ENCODE measurements at regions not wholly inside any gene's neighbourhood (a gene's known extent, or its start where the extent isn't known, plus 50 kb on each side); places are given as distances from the start of the nearest gene placed in this dataset.

- CTCF ChIA-PET = no interaction called here
- Histone ChIP-seq H3K27me3 (ENCODE audit: control insufficient read depth, insufficient read depth, low read length) (peaks cover 5% of the 10 kb centered on the region), H3K36me3 (ENCODE audit: control insufficient read depth, insufficient read depth, low read length) (no peaks in the 10 kb centered on the region), H3K4me3 (ENCODE audit: low read depth in 2 of 2, low read length in 2 of 2) (no peak overlapping the region), H3K9me3 (ENCODE audit: control insufficient read depth, insufficient read depth, low read depth, low read length) (no peaks in the 10 kb centered on the region), H3K27ac (ENCODE audit: low read length) (no peak overlapping the region), H3K4me1 (ENCODE audit: control insufficient read depth, insufficient read depth, low read length) (no peaks in the 10 kb centered on the region)
- in situ Hi-C loops (cut with HindIII; ENCODE audit: low pct_unique_long_range_greater_than_20kb, low sequenced_read_pairs) = no loop called here
- POLR2A ChIA-PET = no interaction called here
- BruUV-seq (replicated peaks) = no TSS peak
- intact Hi-C loops (cut with micrococcal nuclease; ENCODE audit: unreplicated experiment) = no loop called here
- no peak for TF ChIP-seq SIN3A (IDR thresholded peaks at IDR 0.05; ENCODE audit: borderline replicate concordance, insufficient read depth, low read depth, low read length)
- TF ChIP-seq CTCF (IDR thresholded peaks at IDR 0.05) = no peak
- TF ChIP-seq TCF7L2 (IDR thresholded peaks at IDR 0.05; ENCODE audit: low read depth, low read length) = no peak
- no peak for TF ChIP-seq REST (IDR thresholded peaks at IDR 0.05; ENCODE audit: insufficient read depth in 1 of 2, low read depth in 2 of 2, low read length in 1 of 2)
- TF ChIP-seq POLR2AphosphoS5 (IDR thresholded peaks at IDR 0.05; ENCODE audit: low read depth, low read length) = no peak
- ATAC-seq (no peak), DNase-seq (ENCODE audit: low read depth, low spot score) (no peak)
Observed at GRCh38 chr22:49554296-49554625, 273.4 kb downstream of the BRD1 start.

GRCh38 chr22:49553518-49554295, 274.0 kb downstream of the BRD1 start:
- no peak for DNase-seq (ENCODE audit: low read depth, low spot score)
- Histone ChIP-seq H3K4me3 (ENCODE audit: low read depth in 2 of 2, low read length in 2 of 2) (no peak overlapping the region), H3K27ac (ENCODE audit: low read length) (no peak overlapping the region), H3K9me3 (ENCODE audit: control insufficient read depth, insufficient read depth, low read depth, low read length) (no peaks in the 10 kb centered on the region), H3K36me3 (ENCODE audit: control insufficient read depth, insufficient read depth, low read length) (no peaks in the 10 kb centered on the region), H3K27me3 (ENCODE audit: control insufficient read depth, insufficient read depth, low read length) (peaks cover 5% of the 10 kb centered on the region), H3K4me1 (ENCODE audit: control insufficient read depth, insufficient read depth, low read length) (no peaks in the 10 kb centered on the region)
- no peak for TF ChIP-seq POLR2AphosphoS5 (IDR thresholded peaks at IDR 0.05; ENCODE audit: low read depth, low read length)
- peak; percentile 79 to 88 for TF ChIP-seq REST (IDR thresholded peaks at IDR 0.05; ENCODE audit: insufficient read depth in 1 of 2, low read depth in 2 of 2, low read length in 1 of 2)
- in situ Hi-C loops (cut with HindIII; ENCODE audit: low pct_unique_long_range_greater_than_20kb, low sequenced_read_pairs) = no loop called here
- intact Hi-C loops (cut with micrococcal nuclease; ENCODE audit: unreplicated experiment) = no loop called here
- ChIA-PET POLR2A (no interaction called here), CTCF (no interaction called here)
- no peak for ATAC-seq
- BruUV-seq (replicated peaks) = no TSS peak

Data from Panc1 (cell line).